GM19239 (cell line): ENCODE measurements at regions not wholly inside any gene's neighbourhood (a gene's known extent, or its start where the extent isn't known, plus 50 kb on each side); places are given as distances from the start of the nearest gene placed in this dataset.

ENCODE experiments used
- DNase-seq: peaks from one replicate; pipeline ENCODE4 v3.0.0; 2011; ENCODE audit warnings: low spot score; ENCODE audit not compliant: insufficient read length
- FAIRE-seq: peaks from 2 replicates; lab custom pipeline; 2011; peaks lifted over from hg19 to GRCh38; lab: Jason Lieb, UNC

DNA sequence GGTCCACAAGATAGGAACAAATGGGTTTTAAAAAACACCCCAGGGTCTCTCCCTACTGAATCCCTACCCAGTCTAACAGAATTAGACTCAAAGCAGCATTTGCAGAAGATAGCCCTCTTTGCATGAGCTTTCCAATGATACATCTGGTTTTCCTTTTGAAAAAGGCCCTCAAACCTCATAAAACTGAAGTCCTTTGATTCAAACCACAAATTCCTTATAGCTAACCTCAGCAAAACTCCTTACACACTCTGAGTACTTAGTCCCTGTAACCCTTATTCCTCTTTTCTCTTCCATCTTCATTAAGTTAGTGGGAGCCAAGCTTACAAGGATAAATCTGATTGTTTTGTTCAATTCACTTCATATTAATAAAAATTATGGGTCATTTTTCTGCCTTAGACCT is 90.5 kb upstream of the TNC start:
- DNase-seq (no peak), FAIRE-seq (no peak)

DNA sequence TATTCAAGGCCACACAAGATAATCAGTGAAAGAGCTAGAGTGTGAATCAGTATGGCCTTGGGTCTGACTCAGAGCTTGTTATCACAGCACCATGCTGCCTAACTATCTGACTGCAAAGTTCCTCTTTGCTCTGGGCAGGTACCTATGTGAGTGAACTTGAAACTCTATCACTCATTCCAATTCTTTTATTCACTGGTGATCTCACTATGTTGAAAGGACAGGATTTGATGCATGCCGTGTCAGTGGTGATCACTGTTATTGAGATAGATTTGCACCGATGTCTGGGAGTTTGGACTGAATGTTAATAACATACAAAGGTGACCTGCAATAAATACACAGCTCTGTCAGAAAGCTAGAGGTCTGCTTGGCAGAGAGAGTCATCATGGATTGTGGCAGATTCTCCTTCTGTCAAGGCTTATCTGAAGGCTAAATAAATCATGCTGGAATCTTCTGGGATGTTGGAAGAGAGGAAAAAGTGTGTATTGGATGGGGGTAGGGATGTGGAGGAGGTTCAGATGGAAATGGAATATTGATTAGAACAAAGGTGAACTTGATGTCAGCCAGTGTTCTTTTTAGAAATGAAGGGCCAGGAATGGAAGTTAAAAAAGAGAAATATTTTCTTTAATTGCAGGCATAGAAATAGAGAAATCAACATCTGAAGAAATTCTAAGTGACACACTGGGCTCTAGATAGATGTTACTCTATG is 91.8 kb upstream of the TNC start:
- no peak for DNase-seq
- FAIRE-seq = peak; percentile 70

DNA sequence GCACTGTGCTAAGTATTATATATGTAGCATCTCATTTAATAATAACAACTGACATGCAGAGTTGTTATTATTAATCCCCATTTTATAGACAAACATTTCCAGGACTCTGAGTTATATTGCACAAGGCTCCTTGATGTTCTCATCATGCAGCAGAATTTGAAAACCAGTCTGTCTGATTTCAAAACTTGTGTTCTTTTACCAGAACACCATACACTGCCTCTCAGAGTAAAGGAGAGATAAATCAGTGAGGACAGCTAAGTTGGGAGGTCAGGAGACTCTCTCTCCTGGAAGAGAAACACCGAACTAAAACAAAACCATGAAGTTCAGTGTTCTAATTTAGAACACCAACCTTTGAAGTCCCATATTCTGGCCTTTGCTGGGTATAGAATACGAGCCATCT is 92.7 kb upstream of the TNC start:
- FAIRE-seq = no peak
- no peak for DNase-seq

DNA sequence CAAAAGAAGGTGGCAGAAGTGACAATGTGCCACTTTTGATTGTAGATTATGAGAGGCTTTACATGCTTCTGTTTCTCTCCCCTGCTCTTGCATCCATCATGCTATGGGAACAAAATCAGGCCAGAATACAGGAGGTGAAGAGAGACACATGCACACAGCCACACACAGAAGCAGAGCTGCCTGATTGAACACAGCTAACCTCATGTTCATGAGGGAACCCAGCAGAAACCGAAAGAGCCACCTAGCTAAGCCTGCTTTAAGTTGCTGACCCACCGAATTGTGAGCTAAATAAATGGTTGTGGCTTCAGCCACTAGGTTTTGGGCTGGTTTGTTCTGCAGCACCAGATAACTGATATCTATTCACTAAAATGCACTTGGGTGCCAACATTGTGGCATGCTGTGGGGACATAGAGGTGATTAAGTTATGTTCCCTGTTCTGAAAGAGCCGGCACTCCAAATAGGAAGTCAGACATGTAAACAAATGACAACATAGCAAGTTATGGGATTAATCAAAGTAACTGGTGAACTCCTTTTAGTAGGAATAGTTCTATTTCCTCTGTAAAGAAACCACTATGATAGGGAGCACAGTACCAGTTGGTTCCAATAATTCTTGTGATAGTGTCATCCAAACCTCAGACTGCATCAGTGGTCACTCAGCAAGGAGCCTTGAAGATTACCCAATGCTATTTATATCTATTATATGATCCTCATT is 93.6 kb upstream of the TNC start:
- DNase-seq (peak; percentile 17), FAIRE-seq (peak; percentile 92)

DNA sequence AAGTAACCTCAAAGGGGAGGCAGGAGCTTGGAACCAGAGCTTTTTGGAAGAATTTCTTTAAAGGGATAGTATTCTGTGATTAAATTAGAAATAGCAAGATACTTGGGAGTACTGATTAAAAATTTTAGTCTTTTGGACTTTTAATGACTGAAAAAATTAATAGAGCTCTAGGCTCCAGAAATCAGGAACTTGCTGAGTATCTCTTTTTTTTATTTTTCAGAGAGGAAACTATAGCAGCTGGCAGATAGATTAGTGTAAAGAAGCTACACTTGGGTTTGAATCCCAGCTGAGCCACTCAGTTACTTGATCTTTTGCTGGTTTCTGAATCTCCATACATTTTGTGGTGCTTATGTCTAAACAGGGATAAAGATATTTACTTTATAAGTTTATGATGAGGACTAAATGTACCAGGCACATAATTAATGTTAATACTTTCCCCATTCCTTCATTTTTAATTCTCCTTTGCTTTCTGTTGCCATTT is 94.2 kb upstream of the TNC start:
- DNase-seq = no peak

DNA sequence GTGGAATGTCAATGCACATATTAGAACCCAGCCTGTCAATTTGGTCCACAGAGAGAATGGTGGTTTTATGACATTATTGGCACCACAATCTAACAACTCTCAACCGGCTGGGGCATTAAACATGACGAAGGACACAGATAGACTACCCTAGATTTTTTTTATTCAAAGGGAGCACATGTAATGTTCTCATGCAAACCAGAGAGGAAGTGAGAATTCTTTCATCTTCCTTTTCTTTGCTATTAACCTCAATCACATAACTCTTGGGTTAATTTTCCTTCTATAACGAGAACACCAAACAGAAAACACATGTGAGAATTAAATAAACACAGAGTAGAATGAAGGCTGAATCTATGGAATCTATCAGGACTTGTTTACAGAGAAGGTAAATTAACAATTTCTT is 94.9 kb upstream of the TNC start:
- FAIRE-seq = no peak
- DNase-seq = no peak

More for the DNA sequence above, 94.2 kb upstream of the TNC start:
- no peak for FAIRE-seq

DNA sequence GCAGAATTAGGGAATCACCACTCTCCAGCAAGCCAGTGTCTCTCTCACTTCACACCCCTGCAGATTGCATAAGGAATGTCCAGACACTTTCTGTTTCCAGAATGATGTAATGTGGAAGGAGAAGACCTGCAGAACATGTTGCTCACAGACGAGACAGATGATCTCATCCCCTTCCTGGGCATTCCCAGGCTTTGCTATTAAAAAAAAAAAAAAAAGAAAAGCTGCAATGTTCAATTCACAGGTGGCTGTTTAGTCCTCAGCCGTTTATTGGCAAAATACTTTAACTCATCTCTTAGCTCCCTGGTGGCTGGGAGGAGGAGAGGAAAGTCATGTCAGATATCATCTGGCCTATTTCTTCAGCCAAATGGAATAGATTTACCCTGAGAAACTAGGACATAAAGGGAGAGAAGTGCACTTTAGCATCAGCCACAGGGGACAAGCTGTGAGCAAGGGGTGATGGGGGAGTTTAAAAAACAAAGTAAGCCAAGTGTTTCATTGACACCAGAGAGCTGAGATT is 95.9 kb upstream of the TNC start:
- DNase-seq (no peak), FAIRE-seq (no peak)

DNA sequence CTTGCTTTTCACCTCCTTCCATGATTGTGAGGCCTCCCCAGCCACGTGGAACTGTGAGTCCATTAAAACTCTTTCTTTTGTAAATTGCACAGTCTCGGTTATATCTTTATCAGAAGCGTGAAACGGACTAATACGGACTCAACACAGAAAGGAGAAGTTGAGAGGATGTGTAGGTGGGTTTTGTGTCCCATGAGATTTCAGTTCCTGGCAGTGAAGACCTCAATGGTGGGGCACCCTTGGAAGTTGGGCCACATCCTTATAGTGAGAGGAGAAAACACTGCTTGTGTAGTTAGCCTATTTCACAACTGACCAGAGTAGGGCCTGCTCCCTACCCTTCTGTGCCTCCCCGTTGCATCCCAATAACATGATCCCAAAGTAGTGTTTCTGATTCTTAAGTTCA is 98.9 kb upstream of the TNC start:
- DNase-seq (no peak), FAIRE-seq (no peak)

DNA sequence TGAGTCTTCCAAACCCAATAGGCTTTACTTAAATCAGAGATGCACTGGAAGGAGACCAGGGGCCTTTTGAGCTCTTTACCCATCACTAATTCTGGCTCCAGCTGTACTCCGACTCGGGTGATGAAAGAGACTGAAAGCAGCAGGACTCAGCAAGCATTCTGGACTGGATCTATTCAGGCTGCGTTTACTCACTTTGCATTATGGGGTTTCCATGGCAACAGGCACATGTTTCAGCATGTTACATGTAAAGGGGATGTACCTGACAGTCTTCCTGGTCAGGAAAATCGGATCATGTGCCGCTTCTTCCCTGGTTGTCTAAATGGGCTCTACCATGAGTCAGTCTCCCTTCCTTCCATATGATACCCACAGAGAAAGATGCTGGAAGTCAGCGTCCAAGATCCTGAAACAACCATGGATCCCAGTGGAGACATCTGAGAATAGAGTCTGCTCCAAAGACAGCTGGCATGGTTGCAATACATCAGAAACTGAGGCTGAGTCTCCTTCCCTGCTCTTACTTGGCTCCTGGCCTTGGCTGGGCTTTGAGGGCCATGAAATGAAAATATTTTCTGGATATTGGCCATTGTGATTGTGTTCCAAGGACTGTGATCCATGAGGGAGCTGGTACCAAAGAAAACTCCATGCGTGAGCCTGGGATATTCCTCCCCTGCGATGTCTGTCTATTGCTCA is 102.5 kb upstream of the TNC start:
- FAIRE-seq (no peak), DNase-seq (no peak)

DNA sequence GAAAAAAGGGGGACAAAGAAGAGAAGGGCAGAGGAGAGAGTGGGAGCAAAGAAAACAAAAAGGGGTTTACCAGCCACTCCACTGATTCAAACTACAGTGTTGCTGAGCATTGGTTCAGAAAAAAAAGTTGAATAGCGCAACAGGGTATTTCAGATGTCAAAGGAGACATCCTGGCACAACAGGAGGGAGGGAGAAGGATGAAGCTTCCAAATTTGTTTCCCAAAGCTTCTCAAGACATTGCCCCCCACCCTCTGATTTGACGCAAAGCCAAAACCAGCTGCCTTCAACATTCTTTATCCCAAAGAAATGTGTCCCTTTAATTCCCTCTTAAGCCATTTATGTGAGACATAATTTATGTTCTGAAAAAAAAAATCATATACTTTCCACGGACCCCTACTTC is 105.5 kb upstream of the TNC start:
- no peak for FAIRE-seq
- no peak for DNase-seq

DNA sequence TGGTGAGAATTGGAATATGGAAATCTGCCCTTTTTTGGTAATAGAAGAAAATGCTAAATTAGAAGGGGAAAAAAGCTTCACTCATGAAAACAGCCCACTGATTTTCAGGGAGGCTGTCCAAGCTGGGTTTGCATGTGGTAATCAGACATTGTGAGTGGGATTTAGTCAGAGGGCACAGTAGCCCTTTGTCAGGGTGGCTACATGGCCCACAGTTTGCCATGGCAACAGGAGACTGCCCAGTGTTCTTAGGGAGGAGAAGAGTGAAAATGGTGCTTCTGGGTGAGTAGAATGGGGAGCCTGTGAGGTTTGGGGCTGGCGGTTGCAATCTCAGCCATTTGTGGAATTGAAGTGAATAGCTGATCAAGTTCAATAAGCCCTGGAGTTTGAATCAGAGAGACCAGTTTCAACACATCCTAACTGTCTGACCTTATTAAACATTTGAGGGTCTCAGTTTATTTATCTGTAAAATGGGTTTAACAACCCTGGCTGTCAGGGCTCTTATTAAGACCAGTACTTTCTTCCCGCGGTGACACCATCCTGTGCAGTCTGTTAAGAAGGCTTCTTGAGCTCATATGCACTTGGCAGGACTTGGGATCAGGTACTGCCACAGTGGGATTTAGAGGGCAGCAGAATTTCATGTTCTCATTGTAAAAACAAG is 107.6 kb upstream of the TNC start:
- FAIRE-seq (no peak), DNase-seq (no peak)

DNA sequence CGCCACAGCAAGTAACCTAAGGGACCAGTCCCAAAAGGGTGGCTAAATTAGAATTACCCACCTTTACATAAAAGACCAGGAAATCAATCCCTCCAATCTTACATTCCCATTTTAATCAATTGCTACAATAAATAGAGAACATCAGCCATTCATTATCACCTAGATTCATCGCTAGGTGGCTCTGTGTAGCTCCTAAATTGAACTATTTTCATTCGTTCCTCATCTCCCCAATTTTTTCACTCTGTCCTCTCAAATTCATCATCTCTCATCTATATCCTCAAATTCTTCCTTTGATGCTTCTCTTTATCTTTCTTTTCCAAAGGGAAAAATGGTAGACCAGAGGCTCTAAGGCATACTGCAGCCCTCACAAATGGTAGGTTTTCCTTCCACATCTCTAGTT is 108.2 kb upstream of the TNC start:
- FAIRE-seq = no peak
- no peak for DNase-seq

DNA sequence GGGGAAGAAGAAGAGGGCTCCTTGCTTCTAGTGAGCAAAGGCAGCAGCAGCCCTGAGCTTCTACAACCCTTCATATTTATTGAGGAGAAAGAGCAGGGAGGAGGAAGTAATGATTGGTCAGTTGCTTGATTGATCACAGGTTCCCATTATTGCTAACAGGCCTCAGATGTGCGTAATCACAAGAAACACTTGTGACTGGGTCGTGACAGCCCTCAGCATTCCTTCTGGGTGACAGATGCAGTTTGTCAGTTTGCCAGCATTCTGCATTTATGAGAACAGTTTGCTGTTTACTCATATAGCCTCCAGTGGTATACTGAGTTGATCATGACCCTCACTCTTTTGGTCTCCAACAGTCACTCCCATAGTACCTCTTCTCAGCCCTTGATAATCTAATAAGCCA is 111.5 kb upstream of the TNC start:
- DNase-seq = no peak

DNA sequence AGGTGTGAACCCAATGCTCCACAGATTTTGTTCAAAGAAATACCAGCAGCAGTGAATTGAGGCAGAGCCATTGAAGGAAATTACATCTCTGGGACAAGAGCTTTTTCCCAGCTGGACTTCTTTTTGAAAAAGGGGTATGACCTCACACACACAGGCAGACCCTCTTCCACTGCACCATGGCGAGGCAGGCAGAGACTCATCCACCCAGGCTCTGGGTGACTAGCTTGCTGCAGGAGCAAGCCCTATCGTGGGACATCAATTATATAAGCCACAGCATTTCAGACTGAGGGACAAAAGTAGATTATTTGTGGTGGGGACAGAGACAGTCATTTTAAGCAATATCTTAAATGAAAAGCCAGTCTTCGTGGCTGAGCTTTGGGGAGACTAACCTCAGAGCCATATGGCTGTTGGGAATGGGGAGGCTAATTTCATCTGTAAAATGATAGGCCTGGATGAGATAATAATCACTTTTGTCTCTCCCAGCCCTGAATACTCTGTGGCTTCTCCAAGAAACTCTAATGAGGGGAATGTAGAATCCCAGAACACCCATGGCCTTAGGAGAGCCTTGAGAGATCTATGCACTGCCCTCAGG is 113.1 kb upstream of the TNC start:
- DNase-seq (no peak), FAIRE-seq (no peak)

More for the DNA sequence above, 111.5 kb upstream of the TNC start:
- FAIRE-seq = no peak

DNA sequence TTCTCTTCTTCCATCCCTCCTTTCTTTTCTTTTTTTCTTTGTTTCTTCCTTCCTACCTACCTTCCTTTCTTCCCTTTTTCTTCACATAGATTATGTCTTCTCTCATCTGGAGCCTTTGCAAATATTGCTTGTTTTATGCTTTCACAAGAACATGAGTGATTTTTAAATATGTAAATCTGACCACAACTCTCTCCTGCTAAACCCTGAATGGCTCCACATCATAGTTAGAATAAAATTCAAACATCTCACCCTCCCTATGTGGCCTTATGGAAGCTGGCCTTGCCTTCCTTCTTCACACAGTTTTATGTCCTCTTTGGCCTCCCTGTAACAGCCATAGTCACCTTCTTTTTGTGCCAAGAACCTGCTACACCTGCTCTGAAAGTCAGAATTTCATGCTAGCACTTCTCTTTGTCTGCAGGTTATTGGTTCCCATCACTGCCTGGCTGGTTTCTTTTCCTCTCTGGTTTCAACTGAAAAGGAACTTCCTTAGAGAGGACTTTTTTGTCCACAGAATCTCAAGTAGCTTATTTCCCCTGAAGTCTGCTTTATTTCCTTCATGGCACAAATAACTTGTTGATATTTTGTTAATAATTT is 114.3 kb upstream of the TNC start:
- no peak for FAIRE-seq
- no peak for DNase-seq

DNA sequence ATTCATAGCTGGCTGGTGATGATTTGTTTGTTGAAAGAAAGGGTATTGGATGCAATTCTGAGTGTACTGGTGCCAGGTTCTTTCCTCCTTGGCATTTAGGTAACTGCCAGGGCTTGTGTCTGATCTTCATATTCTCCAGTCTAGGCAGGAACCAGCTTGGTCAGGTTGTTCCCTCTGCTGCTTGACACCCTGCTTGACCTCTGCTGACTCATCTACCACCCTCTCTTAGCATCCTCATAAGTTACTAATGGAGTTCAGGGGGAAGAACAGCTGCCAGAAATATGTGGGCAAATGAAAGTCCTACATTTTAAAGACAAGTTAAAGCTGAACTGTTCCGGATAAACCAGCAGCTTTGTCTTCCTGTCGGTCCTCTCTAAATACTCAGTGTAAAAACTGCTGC is 116.1 kb upstream of the TNC start:
- DNase-seq = no peak
- peak; percentile 80 for FAIRE-seq

DNA sequence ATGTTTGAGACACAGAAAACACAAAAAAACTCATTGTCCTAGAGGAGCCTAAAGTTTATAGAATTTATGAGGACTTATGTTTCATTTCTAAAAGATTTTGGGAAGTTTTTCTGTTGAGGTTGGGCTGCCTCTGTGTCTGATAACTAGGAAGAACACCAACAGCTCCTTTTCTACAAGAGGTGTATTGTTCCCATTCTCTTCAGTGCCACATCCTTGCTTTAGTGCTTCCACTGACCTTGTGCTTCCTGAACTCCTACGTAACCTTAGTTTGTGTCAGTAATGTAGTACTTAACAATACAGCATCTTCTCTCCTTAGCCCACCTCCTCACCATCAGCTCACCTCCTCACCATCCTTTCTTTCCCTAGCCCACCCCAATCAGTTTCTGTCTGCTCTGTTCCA is 117.3 kb upstream of the TNC start:
- DNase-seq = no peak

DNA sequence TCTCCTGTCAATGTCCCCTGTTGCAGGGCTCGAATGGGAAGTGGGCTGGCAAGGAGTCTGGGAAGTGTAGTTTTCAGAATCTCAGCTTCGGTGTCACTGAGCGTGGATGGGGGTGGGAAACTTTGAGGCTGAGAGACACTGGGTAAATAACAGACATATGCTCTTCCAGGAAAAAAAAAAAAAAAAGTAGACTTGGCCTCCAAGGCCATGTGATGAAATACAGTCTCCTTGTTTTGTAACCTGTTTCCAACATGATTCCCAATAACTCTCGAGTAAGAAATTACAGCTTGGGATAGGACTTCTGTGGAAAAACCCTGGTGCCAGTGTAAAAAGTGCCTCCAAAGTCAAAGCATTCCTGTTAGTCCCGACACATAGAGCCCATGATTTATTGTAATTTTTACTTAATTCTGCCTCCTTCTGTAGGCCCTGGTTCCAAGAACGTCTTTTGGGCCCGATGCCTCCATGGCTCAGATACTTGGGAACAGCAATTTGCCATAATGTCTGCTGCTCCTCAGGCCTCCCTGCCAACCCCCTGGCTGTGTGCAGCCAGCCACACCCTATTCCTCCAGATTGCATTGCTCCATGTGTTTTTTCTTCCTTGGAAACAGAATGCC is 119.5 kb upstream of the TNC start:
- DNase-seq = no peak
- no peak for FAIRE-seq

More for the DNA sequence above, 117.3 kb upstream of the TNC start:
- FAIRE-seq = no peak

DNA sequence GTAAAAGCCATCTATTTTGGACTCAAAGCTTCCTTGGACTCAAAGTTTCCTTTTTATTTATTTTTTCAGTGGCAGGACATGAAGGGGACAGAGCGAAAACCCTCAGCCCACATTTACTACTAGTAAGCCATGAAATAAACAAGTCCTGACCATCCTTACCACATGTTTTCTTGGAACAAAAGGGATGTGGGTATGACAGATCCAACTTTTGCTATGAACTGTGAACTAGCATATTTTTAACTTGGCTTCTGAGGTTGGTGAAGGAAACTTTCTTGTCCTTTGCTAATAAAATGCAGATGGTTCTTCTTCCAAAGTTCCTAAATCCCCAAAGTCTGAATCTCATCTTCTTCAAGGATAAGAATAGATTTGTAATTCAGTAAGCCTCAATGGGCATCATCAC is 122.7 kb upstream of the TNC start:
- DNase-seq (no peak), FAIRE-seq (no peak)
